ENCODE measurements at regions not wholly inside any gene's neighbourhood (a gene's known extent, or its start where the extent isn't known, plus 50 kb on each side); places are given as distances from the start of the nearest gene placed in this dataset.

DNA sequence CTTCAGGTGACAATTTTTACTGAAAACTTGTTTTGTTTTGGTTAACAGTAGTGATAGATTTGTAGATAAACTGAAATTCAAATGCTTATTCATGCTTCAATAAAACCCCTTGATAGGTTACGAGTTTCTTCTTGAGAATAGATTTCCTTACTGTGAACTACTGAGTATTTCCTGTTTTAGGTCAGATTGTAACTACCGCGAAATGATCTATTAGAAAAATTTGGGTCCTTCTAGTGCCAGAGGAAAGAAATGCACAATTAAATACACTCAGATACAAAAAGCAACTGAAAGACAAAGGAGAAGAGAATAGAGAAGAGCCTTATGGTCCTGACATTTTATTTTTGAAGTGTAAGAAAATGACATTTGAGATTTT, 251.7 kb upstream of the TBL1XR1 start:
- TF ChIP-seq, protein P1, sequence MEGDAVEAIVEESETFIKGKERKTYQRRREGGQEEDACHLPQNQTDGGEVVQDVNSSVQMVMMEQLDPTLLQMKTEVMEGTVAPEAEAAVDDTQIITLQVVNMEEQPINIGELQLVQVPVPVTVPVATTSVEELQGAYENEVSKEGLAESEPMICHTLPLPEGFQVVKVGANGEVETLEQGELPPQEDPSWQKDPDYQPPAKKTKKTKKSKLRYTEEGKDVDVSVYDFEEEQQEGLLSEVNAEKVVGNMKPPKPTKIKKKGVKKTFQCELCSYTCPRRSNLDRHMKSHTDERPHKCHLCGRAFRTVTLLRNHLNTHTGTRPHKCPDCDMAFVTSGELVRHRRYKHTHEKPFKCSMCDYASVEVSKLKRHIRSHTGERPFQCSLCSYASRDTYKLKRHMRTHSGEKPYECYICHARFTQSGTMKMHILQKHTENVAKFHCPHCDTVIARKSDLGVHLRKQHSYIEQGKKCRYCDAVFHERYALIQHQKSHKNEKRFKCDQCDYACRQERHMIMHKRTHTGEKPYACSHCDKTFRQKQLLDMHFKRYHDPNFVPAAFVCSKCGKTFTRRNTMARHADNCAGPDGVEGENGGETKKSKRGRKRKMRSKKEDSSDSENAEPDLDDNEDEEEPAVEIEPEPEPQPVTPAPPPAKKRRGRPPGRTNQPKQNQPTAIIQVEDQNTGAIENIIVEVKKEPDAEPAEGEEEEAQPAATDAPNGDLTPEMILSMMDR (conservative IDR thresholded peaks at IDR 0.05; ENCODE audit: low read depth, low read length) = no peak
- no peak for TF ChIP-seq EZH2 (IDR thresholded peaks at IDR 0.05; ENCODE audit: low read length, unreplicated experiment)
- no peak for TF ChIP-seq EZH2phosphoT487 (IDR thresholded peaks at IDR 0.05; ENCODE audit: borderline replicate concordance, low read length)

Data from PC-3 (cell line).